SK-N-SH treated with all-trans-retinoic acid at 6 μM for 48 hours (cell line): ENCODE measurements at regions not wholly inside any gene's neighbourhood (a gene's known extent, or its start where the extent isn't known, plus 50 kb on each side); places are given as distances from the start of the nearest gene placed in this dataset.

ENCODE experiments used
- RARB ChIP-seq: fragments of 250-450 bp; sonication (Bioruptor Pico); IDR thresholded peaks from 2 replicates; pipeline ENCODE4 v1.8.0; 2021; ENCODE audit warnings: mild to moderate bottlenecking, moderate library complexity
- ZNF8 ChIP-seq: fragments of 450-650 bp; formaldehyde crosslinking; IDR thresholded peaks from 2 replicates; pipeline ENCODE4 v1.5.0; 2020; ENCODE audit warnings: mild to moderate bottlenecking, moderate library complexity

- TF ChIP-seq RARB (CRISPR knock-in tag) (no peak), ZNF8 (CRISPR knock-in tag) (no peak)
Observed at GRCh38 chr5:53319315-53319714, 161.1 kb upstream of the FST start.
